Activated CD4-positive, alpha-beta memory T cell treated with anti-CD3 and anti-CD28 coated beads for 36 hours (primary cell): ENCODE measurements at regions not wholly inside any gene's neighbourhood (a gene's known extent, or its start where the extent isn't known, plus 50 kb on each side); places are given as distances from the start of the nearest gene placed in this dataset.

ENCODE experiments used
- CTCF ChIA-PET: fragments of 350-600 bp; sonication (Branson Sonifier 250); formaldehyde crosslinking; loops from one replicate; lab custom pipeline; 2021; ENCODE audit warnings: antibody characterized with exemption, inconsistent platforms; lab: Charles Lee
- POLR2A ChIA-PET: fragments of 350-600 bp; sonication (Branson Sonifier 250); formaldehyde crosslinking; loops from one replicate; lab custom pipeline; 2021; ENCODE audit warnings: antibody characterized with exemption; lab: Charles Lee
- DNase-seq: peaks from one replicate; pipeline ENCODE4 v3.0.0-alpha.2; 2020
- H3K27ac Mint-ChIP-seq: one replicate; pipeline ENCODE4 v1.8.0; 2021; ENCODE audit warnings: mixed read lengths
- H3K27me3 Mint-ChIP-seq: one replicate; pipeline ENCODE4 v1.8.0; 2021; ENCODE audit warnings: mixed read lengths
- H3K36me3 Mint-ChIP-seq: one replicate; pipeline ENCODE4 v1.8.0; 2021; ENCODE audit warnings: mixed read lengths
- H3K4me1 Mint-ChIP-seq: one replicate; pipeline ENCODE4 v1.8.0; 2021; ENCODE audit warnings: low read depth, mixed read lengths
- H3K4me3 Mint-ChIP-seq: one replicate; pipeline ENCODE4 v1.8.0; 2021; ENCODE audit warnings: mild to moderate bottlenecking, mixed read lengths
- H3K9me3 Mint-ChIP-seq: one replicate; pipeline ENCODE4 v1.8.0; 2021; ENCODE audit warnings: mixed read lengths
- intact Hi-C: fragments of 100-400 bp; cut with micrococcal nuclease; formaldehyde crosslinking; loops from one replicate; pipeline ENCODE4 v1.15.1; 2023

GRCh38 chr13:64871742-64872141, 2358.4 kb downstream of the PCDH9 start:
- no peak for DNase-seq
- CTCF ChIA-PET, result no interaction called here
- POLR2A ChIA-PET, result no interaction called here

DNA sequence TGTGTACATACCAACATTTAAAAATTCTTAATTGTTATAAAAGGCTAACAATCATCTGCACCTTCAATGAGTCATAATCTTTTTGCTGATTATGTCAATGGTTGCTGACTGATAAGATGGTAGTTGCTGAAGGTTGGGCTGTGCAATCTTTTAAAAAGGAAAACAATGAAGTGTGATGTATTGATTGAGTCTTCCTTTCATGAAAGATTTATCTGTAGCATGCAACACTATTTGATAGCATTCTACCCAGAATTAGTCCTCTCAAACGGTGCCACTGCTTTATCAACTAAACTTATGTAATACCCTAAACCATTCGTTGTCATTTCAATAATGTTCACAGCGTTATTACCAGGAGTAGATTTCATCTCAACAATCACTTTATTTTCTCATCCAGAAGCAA, 2360.6 kb downstream of the PCDH9 start:
- POLR2A ChIA-PET, result no interaction called here
- no peaks in the 10 kb centered on the region for H3K27me3 Mint-ChIP-seq
- intact Hi-C loops, result no loop called here
- no peaks in the 10 kb centered on the region for H3K4me1 Mint-ChIP-seq
- H3K27ac Mint-ChIP-seq, result no peak overlapping the region
- H3K36me3 Mint-ChIP-seq, result no peaks in the 10 kb centered on the region
- peaks cover 16% of the 10 kb centered on the region for H3K9me3 Mint-ChIP-seq
- no peak overlapping the region for H3K4me3 Mint-ChIP-seq
- no peak for DNase-seq
- CTCF ChIA-PET, result no interaction called here

More at GRCh38 chr13:64871742-64872141, 2358.4 kb downstream of the PCDH9 start:
- intact Hi-C loops, result no loop called here
- Mint-ChIP-seq H3K27ac (no peak overlapping the region), H3K4me1 (no peaks in the 10 kb centered on the region), H3K9me3 (peaks cover 16% of the 10 kb centered on the region), H3K27me3 (no peaks in the 10 kb centered on the region), H3K4me3 (no peak overlapping the region), H3K36me3 (no peaks in the 10 kb centered on the region)

DNA sequence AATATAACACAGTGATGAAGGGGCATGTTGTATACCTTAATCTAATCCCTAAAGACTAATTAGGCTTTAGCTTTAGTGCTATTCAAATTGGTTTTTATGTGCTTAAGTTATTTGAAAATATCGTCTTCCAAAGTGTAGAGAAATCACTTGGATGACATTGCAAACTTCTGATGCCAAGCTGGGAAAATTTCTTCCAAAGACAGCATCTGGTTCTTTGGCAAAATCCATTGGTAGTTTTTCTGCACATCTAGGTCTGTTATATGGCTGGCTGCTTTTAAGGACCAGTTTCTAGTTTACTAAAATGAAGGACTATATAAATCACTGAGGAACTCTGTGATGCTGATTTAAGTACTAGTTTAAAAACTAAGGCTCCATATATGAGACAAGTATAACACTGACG, 2362.3 kb downstream of the PCDH9 start:
- ChIA-PET POLR2A (no interaction called here), CTCF (no interaction called here)

DNA sequence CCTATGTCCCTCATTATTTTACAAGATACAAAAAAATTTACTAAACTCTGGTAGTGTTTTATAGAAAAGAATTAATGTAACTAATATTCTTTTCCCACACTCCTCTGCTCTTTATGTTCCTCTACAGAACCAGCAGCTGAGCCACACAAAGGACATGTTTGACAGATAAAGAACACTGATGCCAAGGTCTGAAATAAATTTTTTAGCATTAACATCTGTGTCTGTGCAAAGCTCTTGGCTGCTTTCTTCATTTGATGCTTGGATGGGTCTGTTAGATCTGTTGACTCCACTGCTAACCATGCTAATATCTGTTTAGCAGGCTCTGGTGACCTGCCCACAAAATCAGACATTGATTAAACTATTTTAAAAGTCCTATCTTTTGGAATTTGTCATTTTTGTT, 2363.8 kb downstream of the PCDH9 start:
- ChIA-PET CTCF (no interaction called here), POLR2A (no interaction called here)
- intact Hi-C loops, result no loop called here
- Mint-ChIP-seq H3K36me3 (no peaks in the 10 kb centered on the region), H3K27ac (no peak overlapping the region), H3K4me3 (no peak overlapping the region), H3K27me3 (no peaks in the 10 kb centered on the region), H3K9me3 (peaks cover 18% of the 10 kb centered on the region), H3K4me1 (no peaks in the 10 kb centered on the region)
- no peak for DNase-seq

More for the DNA sequence above, 2362.3 kb downstream of the PCDH9 start:
- Mint-ChIP-seq H3K36me3 (no peaks in the 10 kb centered on the region), H3K4me1 (no peaks in the 10 kb centered on the region), H3K9me3 (peaks cover 21% of the 10 kb centered on the region), H3K27me3 (no peaks in the 10 kb centered on the region), H3K27ac (no peak overlapping the region), H3K4me3 (no peak overlapping the region)
- intact Hi-C loops, result no loop called here
- no peak for DNase-seq

GRCh38 chr13:64855506-64855905, 2374.6 kb downstream of the PCDH9 start:
- DNase-seq, result no peak
- Mint-ChIP-seq H3K9me3 (peaks cover 9% of the 10 kb centered on the region), H3K4me3 (no peak overlapping the region), H3K27me3 (no peaks in the 10 kb centered on the region), H3K4me1 (no peaks in the 10 kb centered on the region), H3K36me3 (no peaks in the 10 kb centered on the region), H3K27ac (no peak overlapping the region)
- intact Hi-C loops, result no loop called here
- ChIA-PET CTCF (no interaction called here), POLR2A (no interaction called here)

GRCh38 chr13:64850017-64850416, 2380.1 kb downstream of the PCDH9 start:
- no peaks in the 10 kb centered on the region for H3K4me1 Mint-ChIP-seq
- ChIA-PET POLR2A (no interaction called here), CTCF (no interaction called here)
- no peak for DNase-seq
- intact Hi-C loops, result no loop called here
- no peaks in the 10 kb centered on the region for H3K27me3 Mint-ChIP-seq
- no peak overlapping the region for H3K4me3 Mint-ChIP-seq
- peaks cover 2% of the 10 kb centered on the region for H3K9me3 Mint-ChIP-seq
- H3K27ac Mint-ChIP-seq, result no peak overlapping the region
- no peaks in the 10 kb centered on the region for H3K36me3 Mint-ChIP-seq

GRCh38 chr13:64849196-64849595, 2380.9 kb downstream of the PCDH9 start:
- no peak for DNase-seq
- intact Hi-C loops, result no loop called here
- H3K9me3 Mint-ChIP-seq, result peaks cover 2% of the 10 kb centered on the region
- H3K36me3 Mint-ChIP-seq, result no peaks in the 10 kb centered on the region
- no peaks in the 10 kb centered on the region for H3K27me3 Mint-ChIP-seq
- H3K27ac Mint-ChIP-seq, result no peak overlapping the region
- H3K4me1 Mint-ChIP-seq, result no peaks in the 10 kb centered on the region
- POLR2A ChIA-PET, result no interaction called here
- CTCF ChIA-PET, result no interaction called here
- no peak overlapping the region for H3K4me3 Mint-ChIP-seq

DNA sequence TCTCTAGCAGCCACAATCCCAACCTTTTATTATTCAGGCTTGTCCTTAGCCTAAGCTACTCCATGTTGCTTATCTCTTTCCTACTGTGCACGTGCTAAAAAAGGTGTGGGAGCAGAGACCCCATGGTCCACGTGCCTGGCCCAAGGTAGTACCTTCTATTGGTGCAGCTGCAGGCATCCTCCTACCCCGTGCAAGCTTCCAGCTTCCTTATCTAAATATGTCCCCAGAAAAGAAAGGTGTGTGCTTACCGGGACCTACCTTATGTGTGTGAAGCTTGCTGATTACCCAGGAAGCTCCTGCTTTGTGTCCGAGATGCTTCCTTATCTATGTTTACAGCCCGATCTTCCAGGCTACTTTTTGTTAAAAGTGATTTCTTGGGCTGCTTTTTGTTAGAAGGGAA, 2382.4 kb downstream of the PCDH9 start:
- Mint-ChIP-seq H3K36me3 (no peaks in the 10 kb centered on the region), H3K9me3 (peaks cover 2% of the 10 kb centered on the region), H3K4me1 (no peaks in the 10 kb centered on the region), H3K27me3 (no peaks in the 10 kb centered on the region), H3K4me3 (no peak overlapping the region), H3K27ac (no peak overlapping the region)
- intact Hi-C loops, result no loop called here
- ChIA-PET CTCF (no interaction called here), POLR2A (no interaction called here)
- no peak for DNase-seq

DNA sequence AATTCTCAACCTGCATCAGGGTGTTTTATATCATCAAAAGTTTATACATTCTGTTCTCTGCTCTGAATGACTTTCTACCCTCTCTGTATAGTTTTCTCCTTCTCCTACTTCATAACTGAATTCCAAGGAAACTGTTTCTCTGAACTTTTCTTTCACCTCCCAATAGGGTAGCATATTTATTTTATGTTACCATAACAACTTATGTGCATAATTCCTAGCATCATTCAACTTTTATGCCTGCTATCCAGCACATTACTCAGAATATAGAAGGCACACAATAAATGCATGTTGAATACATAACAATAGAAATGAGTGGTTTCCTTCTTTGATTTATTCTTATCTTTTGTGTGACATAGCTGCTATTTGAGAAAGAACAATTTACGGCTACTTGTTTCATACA, 2385.0 kb downstream of the PCDH9 start:
- H3K4me1 Mint-ChIP-seq, result no peaks in the 10 kb centered on the region
- no peak overlapping the region for H3K4me3 Mint-ChIP-seq
- H3K27me3 Mint-ChIP-seq, result no peaks in the 10 kb centered on the region
- peaks cover under 1% of the 10 kb centered on the region for H3K9me3 Mint-ChIP-seq
- intact Hi-C loops, result no loop called here
- H3K36me3 Mint-ChIP-seq, result no peaks in the 10 kb centered on the region
- H3K27ac Mint-ChIP-seq, result no peak overlapping the region
- DNase-seq, result no peak
- CTCF ChIA-PET, result no interaction called here
- POLR2A ChIA-PET, result no interaction called here

DNA sequence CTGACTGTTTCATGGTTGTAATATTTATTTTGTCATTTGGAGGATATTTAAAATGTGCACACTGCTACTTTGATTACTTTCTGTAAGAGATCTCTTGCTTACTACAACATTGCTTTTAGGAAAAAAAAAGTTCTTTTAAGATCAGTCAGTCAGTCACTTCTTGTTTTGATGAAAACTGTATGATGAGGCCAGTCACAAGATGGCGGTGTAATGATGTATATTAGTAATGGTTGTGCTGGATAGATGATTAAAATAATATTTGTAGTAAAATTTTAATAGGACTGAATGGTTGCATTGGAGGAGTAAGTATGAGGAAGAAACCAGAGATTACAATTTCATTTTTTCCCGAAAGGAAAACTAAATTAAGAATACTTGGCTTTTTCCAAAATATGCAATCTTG, 2411.1 kb downstream of the PCDH9 start:
- ChIA-PET CTCF (no interaction called here), POLR2A (no interaction called here)

GRCh38 chr13:64817691-64818090, 2412.4 kb downstream of the PCDH9 start:
- H3K4me1 Mint-ChIP-seq, result no peaks in the 10 kb centered on the region
- no peaks in the 10 kb centered on the region for H3K9me3 Mint-ChIP-seq
- CTCF ChIA-PET, result no interaction called here
- no peaks in the 10 kb centered on the region for H3K36me3 Mint-ChIP-seq
- no peak overlapping the region for H3K27ac Mint-ChIP-seq
- no peak for DNase-seq
- H3K27me3 Mint-ChIP-seq, result no peaks in the 10 kb centered on the region
- intact Hi-C loops, result no loop called here
- POLR2A ChIA-PET, result no interaction called here
- H3K4me3 Mint-ChIP-seq, result no peak overlapping the region

More for the DNA sequence above, 2411.1 kb downstream of the PCDH9 start:
- intact Hi-C loops, result no loop called here
- no peak for DNase-seq
- Mint-ChIP-seq H3K4me3 (no peak overlapping the region), H3K36me3 (no peaks in the 10 kb centered on the region), H3K9me3 (peaks cover under 1% of the 10 kb centered on the region), H3K27ac (no peak overlapping the region), H3K27me3 (no peaks in the 10 kb centered on the region), H3K4me1 (no peaks in the 10 kb centered on the region)

GRCh38 chr13:64810750-64811149, 2419.4 kb downstream of the PCDH9 start:
- ChIA-PET CTCF (no interaction called here), POLR2A (no interaction called here)
- intact Hi-C loops, result no loop called here
- H3K27me3 Mint-ChIP-seq, result no peaks in the 10 kb centered on the region
- no peak overlapping the region for H3K27ac Mint-ChIP-seq
- H3K4me1 Mint-ChIP-seq, result no peaks in the 10 kb centered on the region
- H3K4me3 Mint-ChIP-seq, result no peak overlapping the region
- H3K36me3 Mint-ChIP-seq, result no peaks in the 10 kb centered on the region
- no peak for DNase-seq
- H3K9me3 Mint-ChIP-seq, result peaks cover 16% of the 10 kb centered on the region

GRCh38 chr13:64808704-64809103, 2421.4 kb downstream of the PCDH9 start:
- POLR2A ChIA-PET, result no interaction called here
- no peaks in the 10 kb centered on the region for H3K36me3 Mint-ChIP-seq
- H3K9me3 Mint-ChIP-seq, result peaks cover 16% of the 10 kb centered on the region
- DNase-seq, result no peak
- no peaks in the 10 kb centered on the region for H3K27me3 Mint-ChIP-seq
- no peaks in the 10 kb centered on the region for H3K4me1 Mint-ChIP-seq
- CTCF ChIA-PET, result no interaction called here
- intact Hi-C loops, result no loop called here
- no peak overlapping the region for H3K4me3 Mint-ChIP-seq
- H3K27ac Mint-ChIP-seq, result no peak overlapping the region

DNA sequence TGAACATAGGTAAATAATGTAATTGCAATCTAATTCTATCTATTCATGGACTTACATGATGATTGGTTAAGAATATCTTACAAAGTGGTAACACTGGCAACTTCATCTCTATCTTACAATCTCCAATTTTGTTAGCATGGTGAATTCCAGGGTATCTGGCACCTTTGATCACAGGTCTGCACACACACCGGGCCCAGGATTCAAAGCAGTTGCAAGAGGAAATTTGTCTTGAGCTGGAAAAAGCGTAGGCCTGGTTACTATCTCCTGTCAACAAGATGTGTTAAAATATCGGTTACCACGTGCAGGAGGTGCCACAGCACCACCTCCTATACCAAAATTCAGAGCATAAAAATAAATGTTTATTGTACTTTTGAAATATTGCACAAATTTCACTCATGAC, 2428.4 kb downstream of the PCDH9 start:
- ChIA-PET POLR2A (no interaction called here), CTCF (no interaction called here)
- intact Hi-C loops, result no loop called here
- Mint-ChIP-seq H3K9me3 (peaks cover 5% of the 10 kb centered on the region), H3K4me3 (no peak overlapping the region), H3K36me3 (no peaks in the 10 kb centered on the region), H3K27ac (no peak overlapping the region), H3K27me3 (no peaks in the 10 kb centered on the region), H3K4me1 (no peaks in the 10 kb centered on the region)
- DNase-seq, result no peak
